ENCODE measurements at regions not wholly inside any gene's neighbourhood (a gene's known extent, or its start where the extent isn't known, plus 50 kb on each side); places are given as distances from the start of the nearest gene placed in this dataset.
A peak's percentile ranks its signal among the peaks of the same experiment; 100 is the strongest.
"Not testable (repeated sequence)": the region's sequence is repeated elsewhere in the genome, so short reads cannot be mapped to it uniquely, and the experiment has no call there.

DNA sequence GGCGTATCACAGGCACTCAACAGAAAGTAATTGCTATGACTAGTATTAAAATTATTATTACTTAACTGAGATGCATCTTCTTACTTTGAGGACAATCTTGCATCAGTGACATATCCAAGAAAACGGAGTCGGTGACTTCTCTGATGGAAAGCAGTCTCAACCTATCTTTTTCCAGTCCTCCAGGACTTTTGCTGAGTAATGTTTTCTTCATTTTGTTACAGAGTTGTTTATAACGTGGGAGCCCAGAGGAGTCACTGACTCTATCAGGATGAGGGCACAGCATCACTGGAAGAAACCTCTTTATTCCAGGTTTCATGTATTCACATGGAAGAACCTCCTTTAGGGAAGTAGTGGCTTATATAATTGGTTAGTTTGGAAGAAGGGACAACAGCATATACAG, 51.5 kb upstream of the MELK start:
- no peak for FAIRE-seq

DNA sequence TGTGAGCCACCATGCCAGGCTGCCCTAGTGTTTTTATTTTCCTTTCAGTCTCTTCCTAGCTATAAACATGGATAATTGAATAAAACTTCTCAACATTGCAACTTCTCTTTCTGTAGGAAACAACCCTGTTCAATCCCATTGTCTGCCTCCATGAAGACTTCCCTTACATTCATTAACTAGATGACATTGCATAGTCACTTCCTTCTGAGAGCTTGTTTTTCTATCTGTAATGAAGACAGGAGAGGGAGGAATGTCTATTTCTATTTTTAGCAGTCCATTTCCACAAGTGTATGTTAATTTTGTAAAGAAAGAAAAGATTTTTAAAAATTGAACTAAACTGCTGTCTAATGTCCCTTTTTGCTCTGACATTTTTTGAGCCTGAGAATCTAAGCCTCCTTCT, 55.6 kb upstream of the MELK start:
- no peak for FAIRE-seq

DNA sequence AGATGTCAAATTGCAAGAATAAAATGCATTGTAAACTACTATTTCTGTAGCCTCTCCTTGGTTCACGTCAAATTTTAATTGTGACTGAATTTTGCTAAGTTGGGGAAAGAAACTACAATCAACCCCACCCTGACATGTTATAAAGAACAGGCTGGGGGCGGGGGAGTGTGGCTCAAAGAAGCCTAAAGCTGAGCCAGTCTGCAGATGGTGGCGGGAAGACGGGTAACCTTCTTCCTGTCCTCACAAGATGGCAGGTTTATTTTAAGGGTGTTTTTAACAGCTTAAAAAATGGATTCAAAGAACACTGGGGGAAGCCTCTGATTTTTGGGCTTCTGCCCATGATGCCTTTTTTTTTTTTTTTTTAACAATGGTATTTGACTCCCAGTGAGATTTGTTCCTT, 68.5 kb upstream of the MELK start:
- no peak for FAIRE-seq

DNA sequence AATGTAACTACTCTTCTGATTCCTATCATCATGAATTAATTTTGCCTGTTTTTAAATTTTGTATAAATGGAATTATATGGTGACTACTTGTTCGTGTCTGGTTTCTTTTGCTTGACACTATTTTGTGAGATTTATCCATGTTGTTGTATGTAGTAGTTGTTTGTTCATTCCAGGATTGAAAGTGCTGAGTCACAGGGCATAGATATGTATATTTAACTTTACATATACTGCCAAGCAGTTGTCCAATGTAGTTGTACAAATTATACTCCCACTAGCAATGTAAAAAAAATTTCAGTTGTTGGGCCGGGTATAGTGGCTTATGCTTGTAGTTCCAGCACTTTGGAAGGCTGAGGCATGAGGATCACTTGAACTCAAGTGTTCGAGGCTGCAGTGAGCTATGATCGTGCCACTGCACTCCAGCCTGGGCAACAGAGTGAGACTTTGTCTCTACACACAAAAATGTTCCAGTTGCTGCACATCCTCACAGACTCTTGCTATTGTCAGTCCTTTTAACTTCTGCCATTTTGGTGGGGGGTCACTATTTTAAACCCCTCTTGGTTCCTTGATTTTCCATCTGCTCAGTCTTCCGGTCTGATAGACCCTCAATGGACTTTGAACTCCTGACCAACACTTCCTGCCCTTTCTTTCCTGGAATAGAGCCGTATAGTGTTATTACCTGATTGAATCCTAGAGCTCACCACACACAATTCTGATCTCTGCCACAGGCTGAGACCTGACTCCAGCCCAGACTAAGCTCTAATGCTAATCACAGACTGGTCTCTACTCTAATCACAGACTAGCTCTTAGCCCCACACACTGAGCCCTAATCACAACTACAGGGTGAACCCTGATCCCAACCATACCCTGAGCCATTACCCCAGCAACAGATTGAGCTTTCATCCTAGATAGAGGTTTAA, 69.3 kb upstream of the MELK start:
- FAIRE-seq: no peak

DNA sequence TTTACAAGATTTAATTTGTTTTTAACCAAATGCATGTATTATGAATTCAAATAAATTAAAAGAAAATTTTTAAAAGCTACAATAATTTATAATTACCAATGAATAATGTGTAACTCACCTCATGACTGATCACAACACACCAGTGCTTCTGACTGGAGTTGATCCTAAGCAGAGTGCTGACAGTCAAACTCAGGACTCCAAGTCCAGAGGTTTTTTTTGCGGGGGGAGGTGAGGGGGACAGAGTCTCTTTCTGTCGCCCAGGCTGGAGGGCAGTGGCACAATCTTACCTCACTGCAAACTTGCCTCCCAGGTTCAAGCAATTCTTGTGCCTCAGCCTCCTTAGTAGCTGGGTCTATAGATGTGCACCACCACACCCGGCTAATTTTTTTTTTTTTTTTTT, 71.0 kb upstream of the MELK start:
- FAIRE-seq: no peak

DNA sequence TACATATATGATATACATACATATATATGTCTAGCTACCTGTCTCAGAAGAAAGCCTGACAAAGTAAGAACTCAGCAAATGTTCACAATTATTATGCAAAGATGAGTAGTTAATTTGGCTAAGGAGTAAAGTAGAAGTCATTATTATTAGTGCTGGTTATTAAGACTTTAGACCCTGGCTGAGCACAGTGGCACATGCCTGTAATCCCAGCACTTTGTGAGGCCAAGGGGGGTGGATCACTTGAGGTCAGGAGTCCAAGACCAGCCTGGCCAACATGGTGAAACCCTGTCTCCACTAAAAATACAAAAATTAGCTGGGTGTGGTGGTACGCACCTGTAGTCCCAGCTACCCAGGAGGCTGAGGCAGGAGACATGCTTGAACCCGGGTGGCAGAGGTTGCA, 71.8 kb upstream of the MELK start:
- not testable (repeated sequence) for FAIRE-seq

DNA sequence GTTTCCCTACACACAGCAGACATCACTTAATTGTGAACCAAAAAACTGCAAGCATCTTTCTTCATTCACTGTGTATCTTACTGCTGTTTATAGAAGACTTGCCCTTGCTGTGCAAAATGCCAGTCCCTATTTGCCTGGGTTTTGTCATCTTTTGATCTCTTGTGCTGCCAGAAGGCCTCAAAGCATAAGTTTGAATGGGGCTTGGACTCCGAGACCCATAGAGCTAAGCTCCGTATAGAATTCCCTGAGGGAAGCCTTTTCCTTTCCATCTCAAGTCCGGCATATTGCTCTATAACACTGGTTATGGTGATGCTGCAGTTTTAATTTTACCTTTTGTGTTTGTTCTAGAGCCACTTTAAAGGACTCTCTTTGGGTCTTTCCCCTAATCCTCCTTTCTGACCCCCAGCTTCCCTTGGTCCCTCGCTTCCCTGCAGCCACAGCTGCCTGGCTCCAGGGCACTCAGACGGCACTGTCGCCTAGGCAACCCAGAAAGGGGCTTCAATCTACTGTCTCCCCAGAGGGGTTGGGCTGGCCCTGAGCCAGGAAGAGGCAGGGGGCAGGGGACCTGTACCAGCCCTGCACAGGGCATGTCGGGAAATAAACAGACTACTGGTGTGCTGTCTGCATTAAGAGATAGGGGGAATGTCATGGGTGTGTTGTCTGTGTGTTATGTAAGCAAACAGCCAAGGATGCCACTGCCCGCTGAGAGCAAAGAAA, 73.4 kb upstream of the MELK start:
- FAIRE-seq: no peak

DNA sequence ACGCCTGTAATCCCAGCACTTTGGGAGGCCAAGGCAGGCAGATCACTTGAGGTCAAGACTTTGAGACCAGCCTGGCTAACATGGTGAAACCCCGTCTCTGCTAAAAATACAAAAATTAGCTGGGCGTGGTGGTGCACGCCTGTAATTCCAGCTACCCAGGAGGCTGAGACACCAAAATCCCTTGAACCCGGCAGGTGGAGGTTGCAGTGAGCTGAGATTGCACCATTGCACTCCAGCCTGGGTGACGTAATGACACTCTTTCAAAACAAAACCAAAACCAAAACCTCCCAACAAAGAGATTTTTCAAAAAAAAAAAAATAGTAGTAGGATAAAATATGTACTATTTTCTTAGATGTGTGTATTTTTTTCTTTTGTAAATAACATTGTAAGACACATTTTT, 79.1 kb upstream of the MELK start:
- not testable (repeated sequence) for FAIRE-seq

DNA sequence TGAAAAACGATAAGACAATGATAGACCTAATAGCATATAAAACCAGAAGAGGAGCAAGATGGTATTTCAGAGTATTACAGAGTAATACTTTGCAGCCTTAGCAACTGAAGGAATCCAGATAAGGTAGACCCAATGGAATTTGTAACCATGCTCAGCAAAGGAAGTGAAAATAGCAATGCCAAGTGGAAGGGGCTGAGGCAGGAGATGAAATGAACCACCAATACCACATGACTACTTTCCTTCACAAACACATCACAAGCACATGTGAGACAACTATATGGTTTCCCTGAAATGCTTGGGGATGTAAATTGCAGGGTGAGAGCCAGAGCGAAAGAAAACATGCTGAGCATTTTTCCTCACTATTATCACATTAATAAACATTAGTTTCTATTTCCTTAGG, 79.8 kb upstream of the MELK start:
- no peak for FAIRE-seq

DNA sequence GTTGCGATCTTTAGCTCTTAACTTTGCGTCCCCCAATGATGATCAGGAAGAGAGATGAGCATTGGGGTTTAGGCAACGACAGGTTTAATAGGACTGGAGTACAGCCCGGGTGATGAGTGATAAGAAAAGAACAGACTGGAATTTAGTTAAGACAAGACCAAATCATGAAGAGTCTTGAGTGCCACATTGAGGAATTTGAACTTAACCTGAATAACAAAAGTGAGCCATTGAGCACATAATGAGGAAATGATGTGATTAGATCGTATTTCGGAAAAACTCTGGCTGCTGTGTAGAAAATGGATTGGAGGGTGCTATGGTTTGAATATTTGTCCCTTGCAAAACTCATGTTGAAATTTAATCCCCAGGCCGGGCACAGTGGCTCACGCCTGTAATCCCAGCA, 83.2 kb upstream of the MELK start:
- no peak for FAIRE-seq

DNA sequence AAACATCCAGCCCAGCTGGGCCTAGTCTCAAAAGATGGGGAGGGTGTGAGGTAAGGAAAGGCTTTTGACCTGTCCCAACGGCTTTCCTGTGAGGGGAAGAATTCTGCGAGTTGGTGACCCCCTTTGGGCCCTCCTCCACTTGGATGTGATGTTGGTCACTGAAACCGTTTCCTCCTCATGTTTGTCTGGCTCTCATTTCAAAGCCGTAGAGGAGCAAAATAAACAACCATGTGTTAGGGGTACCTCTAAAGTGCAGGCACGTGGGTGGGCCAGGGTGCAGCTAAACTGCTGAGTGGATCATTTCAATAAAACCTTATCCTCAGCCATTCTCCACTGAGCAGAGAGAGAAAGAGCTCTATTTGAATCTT, 84.3 kb upstream of the MELK start:
- FAIRE-seq: no peak

DNA sequence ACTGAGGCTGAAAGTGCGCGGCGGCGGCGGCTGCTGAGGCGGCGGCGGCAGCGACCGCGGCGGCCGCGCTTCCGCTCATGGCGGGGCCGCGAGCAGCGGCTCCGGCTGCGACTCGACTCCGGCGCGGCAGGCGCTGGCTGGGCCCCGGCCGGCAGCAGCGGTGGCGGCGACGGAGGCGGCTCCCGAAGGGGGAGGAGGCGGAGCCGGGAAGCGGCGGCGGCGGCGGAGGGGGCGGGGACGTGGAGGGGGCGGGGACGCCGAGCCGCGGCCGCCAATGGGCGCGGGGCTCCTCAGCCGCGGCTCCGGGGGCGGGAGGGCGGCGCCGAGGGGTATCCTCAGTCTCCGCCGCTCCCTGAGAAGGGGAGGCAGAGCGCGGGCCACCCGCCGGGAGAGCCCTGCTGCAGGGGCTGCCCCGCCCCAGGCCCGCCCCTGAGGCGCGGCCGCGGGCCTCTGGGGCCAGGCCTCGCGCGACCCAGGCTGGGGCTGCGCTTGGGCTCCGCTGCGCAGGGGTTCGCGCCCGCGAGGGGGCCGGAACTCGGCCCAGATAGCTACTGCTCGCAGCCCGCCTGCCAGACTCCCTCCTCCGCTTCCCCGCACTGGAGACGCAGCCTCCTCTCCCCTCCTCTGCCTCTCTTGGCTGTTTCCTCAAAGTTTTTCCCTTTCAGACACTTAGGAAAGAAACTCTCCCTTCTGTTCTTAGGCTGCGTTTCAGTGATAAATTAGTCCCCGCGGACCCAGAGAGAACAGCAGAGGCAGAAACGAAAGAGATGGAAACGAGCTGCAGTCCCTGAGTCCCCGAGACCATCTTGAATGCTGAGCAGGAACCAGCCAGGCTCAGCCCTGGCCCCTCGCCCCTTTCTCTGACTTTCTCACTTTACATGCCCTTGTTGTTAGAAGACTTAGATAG, 85.0 kb upstream of the MELK start:
- no peak for FAIRE-seq

DNA sequence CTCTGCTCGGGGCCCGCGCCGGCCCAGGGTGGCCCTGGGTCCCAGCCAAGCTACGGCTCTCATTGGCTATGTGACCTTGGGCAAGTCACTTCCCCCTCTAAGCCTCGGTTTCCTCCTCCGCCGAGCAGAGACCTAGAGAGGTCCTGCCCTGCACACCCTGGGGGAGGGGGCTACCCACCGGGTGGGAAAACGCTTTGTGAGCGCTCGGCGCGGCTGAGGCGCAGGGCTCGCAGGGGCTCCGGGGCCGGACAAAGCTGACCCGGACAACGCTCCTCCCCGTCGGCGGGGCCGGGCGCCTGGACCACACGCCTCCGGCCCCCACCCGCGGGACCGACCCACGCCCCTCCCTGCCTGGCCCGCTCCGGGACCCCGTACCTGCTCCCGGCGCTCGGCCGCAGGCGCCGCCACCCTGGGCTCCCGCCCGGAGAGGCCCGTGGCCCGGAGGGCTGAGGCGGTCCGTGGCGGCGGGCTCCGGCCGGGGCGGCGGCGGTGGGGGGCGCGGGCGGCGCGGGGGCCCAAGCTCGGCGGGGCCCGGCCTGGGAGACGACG, 85.7 kb upstream of the MELK start:
- no peak for FAIRE-seq

DNA sequence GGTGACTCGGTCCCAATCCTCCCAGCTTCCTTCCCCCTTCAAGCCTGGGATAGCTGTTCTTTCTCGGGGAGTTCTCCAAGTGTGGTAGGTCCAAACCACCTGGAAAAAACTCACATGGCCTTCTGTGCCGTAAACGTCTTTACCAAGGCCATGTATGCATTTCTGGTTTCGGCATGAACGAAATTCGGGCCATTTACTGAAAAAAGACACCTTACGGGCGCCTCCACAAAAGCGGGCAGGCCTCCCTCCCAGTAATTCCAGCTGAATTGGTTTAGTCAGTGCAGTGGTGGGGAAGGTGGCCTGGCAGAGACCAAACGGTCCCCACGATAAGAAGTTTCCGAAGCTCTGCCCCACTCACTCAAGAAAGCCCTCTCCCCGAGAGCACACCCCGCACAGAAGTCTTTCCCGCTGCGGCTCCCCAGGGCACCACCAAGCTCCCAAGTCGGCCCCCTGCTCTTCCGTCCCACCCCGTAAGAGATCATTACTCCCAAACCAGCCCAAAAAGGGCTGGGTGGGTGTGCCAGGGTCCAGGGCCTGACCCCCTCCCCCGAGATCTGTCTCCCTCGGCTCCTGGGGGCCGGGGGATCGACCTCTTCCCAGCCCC, 86.3 kb upstream of the MELK start:
- no peak for FAIRE-seq

DNA sequence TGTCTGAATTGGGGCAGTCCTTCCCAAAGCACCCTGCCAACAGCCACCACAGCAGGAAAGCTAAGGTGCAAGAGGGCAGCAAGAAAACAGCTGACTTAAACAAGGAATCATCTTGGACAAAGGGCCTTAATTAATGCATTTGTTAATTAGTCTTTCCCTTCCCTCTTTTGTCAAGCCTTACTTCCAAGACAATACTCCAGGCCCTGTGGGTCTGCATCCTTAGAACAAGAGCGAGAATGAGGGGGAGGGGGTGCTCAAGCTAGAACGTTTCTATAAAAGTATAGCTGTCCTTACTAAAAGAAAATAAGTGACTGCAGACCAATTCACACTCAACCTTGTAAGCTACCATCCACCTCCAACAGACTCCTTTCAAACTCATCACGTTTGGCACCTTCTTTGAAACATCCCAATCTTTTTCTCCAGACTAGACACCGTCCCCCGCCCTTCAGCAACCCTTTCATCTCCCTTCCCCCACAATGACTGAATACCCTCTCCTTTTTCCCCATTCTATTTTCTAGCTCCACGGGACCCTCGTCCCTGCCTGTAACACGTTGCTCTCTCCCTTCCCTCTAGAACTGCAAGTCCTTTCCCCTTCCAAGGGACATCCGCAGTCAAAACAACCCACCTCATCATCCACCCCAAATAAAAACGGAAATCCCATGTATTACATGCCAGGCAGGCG, 85.7 kb upstream of the RNF38 start:
- no peak for FAIRE-seq

DNA sequence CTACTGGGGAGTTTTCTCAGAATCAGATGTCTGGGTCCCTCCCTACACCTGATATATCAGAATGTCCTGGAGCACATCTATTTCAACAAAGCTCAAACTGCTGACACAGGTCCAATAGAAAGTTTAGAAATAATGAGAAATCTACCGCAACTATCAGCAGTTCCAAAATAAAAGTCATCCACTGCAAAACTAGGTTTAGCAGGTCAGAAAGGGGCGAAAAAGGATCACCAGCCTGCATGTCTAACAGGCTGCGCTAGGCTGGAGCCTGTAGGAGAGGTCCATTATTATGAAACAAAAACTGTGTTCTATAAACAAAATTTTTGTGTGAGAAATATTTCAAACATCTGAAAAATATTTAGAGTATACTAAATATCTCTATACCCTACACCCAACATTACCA, 84.1 kb upstream of the RNF38 start:
- no peak for FAIRE-seq

DNA sequence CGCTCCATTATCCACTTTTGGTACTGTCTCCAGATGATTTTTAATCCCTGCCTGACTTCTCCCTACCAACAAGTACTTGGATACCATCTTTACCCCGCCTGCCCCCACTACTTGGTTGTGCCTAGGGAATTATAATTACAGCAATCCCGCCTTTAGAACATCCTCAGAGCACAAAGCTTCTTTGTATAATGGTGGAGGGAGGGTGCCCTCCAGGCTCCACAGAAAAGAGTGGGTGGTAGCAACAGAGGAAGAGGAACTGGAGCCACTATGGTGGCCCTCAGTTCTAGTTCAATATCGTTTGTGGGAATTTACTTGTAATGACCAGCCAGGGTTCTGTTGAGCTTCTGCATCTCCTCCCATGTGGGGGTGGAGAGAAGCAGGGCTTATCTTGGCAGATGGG, 79.0 kb upstream of the RNF38 start:
- FAIRE-seq: no peak

DNA sequence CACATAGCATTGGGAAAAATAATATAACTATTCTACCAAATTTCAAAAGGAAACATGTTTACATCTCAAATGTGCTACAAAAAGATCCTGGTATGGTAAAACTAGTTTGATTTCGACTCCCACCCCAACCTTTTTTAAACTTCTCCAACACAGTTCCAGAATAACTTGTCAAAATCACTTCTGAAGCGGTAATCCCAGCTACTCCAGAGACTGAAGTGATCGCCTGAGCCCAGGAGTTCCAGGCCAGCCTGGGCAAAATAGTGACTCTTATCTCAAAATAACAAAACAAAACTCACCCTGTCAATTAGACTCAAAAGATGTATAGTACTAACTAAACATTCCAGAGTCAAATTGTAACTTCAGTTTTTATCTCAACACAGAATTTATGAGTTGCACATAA, 71.3 kb upstream of the RNF38 start:
- FAIRE-seq: no peak

DNA sequence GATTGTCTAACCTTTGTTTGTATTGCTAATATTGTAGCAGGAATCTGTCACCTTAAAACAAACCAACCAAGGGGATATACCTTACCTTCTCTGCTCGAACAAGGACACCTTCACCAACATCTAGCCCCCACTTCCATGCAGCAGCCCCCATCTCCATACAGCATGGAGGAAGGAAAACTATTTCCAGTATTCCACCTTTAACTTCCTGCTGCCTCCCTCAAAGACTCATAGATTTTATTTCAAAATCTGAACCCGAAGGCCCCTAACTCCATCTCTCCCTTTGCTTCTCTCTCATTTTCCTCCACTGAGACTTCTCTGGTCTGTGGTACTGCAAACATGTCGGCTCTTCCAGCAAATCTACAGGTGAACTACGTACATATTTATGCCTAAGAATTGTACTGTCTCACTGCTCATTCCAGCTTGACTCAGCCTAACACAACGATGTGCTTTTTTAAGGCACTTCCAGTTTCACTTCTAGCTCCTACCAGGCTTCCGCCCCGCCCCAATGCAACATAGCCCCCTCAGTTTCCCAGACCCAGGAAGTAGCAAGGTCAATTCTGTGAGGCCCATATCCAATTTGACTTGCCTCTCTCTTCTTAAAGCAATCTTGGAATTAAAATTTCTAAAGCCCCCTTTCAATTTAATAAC, 70.7 kb upstream of the RNF38 start:
- peak; percentile 82 for FAIRE-seq

DNA sequence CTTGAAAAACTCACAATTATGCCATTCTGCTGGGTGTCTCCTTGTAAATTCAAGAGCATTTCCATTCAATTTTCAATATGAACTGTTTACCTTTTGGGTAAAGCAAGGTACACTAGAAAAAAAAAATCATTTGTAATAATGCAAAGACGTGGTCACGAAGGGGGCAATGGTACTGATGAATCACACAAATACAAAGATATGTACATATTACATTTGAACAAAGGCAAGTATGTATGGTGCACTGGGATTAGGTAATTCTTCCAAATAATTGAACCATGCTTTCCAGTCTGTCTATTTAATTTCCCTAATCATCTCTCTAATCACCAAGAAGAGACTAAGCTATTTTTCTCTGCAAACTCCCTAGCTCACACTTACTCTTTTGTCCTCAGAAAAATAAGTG, 63.4 kb upstream of the RNF38 start:
- FAIRE-seq: no peak

DNA sequence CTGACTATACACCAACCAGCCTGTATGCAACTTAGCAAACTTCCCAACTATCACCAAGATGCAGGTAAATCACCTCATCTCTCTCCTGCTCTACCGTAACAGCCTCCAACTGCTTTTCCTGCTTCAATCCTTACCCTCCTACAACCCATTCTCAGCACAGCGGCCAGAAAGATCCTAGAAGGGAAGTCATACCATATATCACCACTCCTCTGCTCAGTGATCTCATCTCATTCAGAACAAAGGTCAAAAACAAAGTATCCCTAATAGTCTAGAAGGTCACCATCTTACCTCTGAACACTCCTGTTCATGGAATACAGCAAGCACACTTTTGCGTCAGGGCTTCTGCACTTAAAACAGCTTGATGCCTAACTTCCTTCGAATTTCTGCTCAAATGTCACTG, 62.2 kb upstream of the RNF38 start:
- no peak for FAIRE-seq

DNA sequence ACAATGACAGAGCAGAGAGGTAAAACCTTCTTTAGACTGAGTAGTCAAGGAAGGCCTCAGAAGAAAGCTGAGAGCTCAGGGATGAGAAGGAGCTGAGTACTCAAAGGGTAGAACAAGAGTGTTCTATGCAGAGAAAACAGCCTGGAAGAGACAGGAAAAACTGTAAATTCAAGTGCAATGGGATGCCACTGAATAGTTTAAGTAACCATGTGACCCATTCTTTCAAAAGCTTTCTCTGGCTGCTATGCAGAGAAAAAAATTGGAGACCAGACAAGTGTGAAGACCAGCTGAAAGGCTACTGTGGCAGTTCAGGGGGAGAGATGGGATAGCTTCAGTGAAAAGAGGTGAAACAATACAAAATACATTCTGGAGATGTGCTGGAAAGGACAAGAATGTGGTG, 61.3 kb upstream of the RNF38 start:
- no peak for FAIRE-seq

Measured in islet of Langerhans (tissue), 1 donor.